UCSD-AML1 (cell line): ENCODE measurements at regions not wholly inside any gene's neighbourhood (a gene's known extent, or its start where the extent isn't known, plus 50 kb on each side); places are given as distances from the start of the nearest gene placed in this dataset.

Experiments used
- DNase-seq: peaks from one replicate; lab custom pipeline; 2025; ENCODE audit not compliant: unreplicated experiment; lab: John Stamatoyannopoulos, UW

DNA sequence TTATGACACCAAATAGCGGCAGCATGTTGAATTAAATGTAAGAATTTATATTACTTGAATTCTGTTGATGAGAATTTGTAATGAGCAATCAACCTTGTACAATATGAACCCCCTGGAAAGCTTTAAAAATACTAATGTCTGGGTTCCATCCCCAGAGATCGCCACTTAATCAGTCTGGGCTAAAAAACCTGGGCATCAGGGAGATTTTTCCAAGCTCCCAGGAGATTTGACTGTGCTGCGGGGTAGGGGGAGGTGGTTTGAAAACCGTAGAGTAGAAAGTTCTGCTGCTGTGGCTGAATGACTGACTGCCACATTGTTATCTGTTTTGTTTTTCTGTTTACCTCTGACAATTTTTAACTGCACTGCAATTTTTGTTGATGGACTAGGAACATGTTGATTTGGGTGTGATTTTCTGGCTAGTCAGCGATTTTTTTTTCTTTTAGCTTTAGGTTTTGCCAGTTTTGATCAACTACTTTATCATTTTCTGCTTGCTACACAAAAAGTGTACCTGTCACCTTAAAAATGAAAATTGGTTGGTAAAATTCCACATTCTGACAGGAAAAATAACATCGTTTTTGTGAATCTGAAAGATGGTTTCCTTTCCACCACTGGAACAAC is 79.3 kb downstream of the PCTP start:
- no peak for DNase-seq

DNA sequence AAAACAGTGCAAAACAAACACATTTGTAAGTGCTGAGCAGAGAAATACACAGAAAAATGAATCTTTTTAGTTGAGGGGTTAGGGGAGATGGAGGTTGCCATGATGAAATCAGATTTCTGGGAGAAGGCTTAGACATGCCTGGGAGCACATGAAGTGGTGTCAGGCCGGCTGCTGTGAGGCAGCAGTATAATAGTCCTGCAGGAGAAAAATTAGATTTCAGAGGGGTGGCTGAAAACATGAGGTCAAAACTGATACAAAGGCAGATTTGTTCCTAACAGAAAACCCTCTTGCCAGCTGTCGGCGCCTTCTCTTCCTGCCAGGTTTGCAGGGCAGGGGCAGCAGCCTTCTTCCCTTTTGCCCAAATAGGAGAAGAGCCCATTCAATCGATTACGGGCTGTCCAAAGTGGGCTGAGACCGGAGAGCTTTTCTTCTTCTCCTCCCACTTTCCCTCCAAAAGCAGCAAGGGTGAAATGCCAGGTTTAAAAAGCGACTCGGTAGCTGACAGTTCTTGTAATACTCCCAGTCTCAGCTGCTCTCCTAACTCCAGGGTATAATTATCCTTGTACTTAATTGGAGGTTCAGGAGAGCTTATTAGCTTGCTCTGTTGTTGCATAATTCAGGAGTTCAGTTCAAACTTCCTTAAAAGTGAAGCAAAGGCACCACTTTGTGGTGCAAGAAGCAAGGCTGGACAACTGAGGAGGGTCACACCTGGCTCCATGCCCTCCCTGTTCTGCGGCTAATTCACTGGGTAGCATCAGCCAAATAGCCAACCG is 80.0 kb downstream of the PCTP start:
- no peak for DNase-seq

DNA sequence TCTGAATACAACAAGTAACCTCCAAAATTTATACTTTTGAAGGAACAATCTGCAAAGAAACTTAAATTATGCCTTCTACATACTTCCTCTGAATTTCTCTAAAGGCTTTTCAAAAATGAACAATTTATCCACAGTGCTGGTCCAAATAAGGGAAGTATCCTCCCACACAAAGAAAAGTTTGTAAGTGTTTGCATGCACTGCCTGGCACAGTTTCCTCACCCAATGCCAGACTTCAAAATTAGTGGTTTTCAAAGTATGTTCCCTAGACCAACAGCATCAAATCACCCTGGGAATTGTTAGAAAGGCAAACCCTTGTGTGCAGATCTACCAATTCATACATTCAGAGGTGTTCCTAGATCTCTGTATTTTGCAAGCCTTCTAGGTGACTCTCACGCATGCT is 82.5 kb downstream of the PCTP start:
- DNase-seq, result no peak

DNA sequence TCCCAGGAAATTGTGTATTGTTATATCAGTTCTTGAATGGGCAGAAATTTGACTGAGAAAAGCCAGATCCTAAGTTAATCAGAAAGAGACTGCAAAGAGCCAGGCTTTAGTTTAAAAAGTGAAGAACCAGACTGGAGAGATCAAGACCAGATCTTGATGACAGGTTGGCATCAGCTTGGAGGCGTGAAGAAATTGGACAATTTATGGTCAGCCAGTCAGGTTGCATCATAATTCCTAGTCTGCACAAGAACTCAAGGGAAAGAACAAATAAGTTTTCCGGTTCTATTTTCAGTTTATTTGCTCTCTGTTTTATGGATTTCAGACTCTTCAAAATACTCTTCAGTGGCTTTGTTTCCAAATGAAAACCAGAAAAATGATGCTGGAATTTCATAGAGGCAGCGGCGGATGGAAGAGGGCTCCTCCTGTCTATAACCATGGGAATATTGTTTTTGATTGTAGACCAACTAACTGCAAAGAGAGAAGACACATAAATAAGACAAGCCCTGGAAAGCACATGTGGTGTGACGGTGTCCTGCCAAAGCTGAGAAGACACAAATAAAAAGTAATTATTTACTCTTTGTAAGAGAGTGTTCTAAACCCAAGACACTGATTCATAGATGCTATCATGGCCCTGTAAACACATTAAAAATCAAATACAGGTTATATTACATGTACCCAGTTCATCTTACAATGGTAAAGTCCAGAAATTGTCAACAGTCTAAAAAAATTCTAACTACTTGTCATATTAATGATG is 91.7 kb downstream of the PCTP start:
- no peak for DNase-seq

DNA sequence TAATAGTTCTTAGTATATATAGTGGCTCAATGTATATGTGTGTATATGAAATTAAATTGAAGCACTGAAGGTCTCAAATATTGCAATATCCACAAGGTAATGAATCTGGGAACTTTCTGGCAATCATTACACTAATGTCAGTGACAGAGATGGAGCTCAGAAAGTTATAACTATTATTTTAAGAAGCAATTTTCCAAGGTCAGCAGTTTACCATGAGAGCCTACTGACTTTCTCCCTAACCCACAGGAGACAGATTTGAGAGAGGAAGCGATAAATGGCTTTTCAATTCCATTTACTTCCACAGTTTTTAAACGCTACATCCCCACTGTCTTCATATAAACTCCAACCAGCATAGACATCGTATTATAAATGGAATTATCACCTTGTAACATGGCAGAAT is 92.9 kb downstream of the PCTP start:
- DNase-seq, result no peak

DNA sequence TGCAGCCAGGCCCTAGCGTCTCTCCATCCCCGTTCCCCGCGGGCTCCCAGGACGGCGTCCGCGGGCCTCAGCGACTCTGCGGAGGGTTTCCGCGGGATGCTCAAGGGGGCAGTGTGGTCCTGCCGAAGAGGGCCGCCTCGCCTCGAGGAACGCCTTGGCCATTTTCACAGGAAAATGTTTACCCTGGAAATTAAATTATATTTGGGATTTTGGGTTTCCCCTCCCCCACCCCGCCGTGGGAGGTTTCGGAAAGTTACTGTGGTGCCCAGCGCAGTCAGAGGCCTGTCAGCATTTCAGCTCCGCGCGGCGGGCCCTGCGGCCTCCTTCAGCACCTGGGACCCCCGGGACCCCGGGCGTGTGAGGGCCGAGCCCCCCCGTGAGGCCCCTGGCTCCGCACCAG is 94.5 kb downstream of the PCTP start:
- no peak for DNase-seq

DNA sequence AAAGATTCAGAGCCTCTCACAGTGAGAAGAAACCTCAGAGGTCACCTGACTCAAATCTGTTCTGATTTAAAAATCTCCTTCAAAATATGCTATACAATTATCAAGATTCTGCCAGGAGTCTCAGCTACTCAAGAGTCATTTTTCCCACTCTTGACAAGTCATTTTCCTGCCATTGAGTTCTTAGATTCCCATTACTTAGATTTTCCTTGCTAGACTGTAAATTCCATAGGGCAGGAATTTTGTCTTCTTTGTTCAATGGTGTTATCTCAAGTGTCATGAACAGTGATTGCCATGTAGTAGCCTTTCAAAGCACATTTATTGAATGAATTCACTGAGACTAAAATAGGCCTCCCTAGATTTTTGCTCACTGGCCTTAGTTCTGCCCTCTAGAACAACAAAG is 95.9 kb downstream of the PCTP start:
- no peak for DNase-seq

DNA sequence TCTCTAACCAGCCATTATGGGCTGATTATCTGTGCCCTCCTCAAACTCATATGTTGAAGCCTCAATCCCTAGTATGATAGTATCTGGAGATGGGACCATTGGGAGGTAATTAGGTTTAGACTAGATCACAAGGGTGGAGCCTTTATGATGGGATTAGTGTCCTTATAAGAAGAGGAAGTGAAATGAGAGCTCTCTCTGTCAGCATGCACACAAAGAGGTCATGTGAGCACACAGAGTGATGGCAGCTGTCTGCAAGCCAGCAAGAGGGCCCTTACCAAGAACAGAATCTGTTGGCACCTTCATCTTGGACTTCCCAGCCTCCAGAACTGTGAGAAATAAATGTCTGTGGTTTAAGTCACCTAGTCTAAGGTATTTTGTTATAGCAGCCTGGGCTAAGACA is 101.9 kb downstream of the PCTP start:
- DNase-seq, result no peak

DNA sequence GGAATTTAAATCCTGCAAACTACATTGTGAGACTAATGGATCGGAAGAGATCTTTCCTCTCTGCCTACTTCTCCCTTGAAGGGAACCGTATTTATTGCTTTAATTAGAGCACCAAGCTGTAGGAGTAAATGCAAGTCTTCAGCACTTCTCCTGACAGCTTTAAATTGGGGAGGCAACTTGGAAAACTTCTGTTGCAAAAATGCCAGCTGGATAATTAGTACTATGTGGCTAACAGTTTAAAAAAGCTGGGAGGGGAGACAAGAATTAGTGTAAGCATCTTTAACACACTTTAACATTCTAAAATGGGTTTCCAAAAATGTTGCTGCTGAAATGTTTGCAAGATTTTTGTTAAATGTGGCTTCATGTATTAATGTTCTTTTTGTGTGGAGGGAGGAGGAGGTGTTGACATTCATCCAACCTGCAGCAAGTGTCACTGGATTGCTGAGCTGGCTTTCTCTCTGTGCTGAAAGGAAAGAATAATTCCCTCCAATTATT is 108.5 kb downstream of the PCTP start:
- no peak for DNase-seq

DNA sequence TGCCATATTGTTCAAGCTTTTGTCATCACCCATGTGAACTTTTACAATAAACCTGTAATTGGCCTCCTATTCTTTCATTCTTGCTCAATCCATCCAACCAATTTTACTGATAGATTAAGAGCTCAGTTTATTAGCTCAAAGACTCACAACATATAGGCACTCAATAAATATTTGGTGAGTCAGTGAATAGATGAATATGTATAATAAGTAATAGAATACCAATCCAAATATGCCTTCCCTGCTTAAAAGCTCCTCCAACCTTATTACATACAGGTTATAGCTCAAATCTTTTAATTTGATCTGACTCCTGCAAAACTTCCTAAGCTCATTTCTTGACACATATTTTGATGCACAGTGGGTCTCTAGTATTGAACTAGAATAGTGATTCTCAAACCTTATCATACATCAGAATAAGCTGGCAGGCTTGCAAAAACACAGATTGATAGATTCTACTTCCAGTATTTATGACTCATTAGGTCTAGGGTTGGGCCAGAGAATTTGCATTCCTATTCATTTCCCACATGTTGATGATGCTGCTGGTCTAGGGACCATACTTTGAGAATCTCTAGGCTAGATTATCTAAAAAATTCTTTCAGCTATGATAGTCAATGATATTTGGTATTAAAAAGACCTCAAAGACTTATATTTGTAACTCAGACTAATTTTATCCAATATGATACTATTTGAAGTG is 114.4 kb downstream of the PCTP start:
- DNase-seq, result no peak

DNA sequence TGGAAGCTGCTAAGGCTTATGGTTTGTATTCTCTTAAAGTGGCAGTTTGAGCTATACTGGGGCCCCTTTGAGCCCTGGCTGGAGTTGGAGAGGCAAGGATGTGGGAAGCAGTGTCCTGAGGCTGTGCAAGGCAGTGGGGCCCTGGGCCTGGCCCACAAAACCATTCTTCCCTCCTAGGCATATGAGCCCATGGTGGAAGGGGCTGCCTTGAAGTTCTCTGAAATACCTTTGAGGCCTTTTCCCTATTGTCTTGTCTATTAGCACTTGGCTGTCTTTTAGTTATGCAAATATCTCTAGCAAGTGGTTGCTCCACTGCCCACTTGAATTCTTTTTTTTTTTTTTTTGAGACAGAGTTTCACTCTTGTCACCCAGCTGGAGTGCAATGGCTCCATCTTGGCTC is 119.2 kb downstream of the PCTP start:
- no peak for DNase-seq

DNA sequence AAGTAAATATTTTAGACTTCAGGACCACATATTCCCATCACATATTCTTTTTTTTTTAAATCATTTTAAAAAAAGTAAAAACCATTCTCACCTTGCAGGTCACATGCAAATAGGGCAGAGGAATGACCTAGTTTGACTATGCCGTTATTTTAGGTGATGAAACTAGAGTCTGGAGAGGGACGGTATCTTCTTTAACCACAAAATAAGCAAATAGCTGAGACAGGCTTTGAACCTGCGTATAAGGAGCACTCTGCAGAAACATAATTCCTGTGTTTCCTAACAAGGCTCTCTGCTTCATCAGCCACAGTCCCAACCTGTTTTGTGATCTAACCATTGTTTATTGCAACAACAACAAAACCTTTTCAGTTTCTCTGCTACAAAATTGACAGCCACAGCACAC is 121.5 kb downstream of the PCTP start:
- DNase-seq, result no peak

DNA sequence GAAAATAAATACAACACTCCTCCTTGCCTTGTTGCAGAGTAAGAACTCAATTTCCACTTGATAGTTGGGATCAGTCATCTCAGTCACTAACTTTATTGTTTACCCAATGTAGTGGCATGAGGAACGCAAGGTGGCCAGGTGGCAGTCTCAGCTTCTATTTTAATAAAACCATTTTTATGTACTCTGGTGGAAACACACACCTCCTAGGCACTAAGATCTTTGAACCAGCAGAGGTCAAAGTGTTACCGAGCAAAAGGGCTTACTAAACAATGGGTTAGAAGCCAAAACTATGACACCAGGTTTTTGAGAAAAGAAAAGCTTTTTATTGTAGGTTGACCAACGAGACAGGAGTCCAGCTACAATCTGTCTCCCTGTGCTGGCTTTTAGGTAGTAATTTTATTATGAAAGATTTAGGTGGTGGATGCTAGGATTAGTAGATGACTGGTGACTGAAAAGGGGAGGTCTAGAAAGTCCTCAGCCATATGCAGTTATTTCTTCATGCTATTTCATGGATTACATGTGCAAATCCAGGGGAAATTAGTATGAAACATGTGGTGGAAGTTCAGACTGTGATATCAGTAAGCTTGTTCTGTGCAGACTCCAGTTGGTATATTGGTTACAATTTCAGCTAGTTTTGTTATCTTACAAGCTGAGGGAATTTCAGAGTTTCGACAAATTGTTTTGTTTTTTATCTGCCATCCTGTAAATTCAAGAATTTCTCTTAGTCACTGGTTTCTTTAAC is 122.3 kb downstream of the PCTP start:
- DNase-seq, result no peak

DNA sequence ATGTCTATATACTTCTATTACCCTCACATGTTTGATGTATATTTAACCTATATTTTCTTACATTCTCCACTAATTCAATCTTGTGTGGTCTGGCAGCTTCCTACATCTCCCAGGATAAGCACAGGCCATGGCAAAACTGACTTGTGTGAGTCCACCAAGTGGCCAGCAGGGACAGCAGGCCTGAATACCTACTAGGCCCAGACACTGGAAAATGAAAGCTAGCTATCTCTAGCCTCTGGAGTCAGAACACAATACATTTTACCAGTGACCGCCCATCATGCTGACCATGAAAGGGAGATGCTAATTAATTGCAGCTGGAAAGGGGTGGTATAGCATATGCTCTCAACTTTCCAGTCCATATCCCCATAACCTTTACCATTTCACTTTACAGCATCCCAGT is 132.3 kb downstream of the PCTP start:
- no peak for DNase-seq

DNA sequence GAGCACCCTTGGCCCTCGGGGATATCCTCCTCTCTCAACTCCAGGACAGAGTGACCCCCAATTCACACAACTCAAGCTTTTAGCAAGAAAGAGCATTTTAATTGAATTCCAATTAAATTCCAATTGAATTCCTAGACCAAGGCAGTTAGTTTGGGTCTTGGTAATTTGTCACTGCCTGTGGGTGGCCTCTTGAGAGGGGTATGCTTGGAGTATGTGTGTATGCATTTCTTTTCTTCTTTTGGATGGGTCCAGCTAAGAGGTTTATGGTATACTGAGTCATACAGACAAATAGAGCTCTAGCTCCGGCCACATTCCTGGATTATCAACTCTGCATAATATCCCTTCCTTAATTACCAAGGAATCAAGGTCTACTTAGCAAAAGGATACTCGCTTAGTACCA is 136.7 kb downstream of the PCTP start:
- DNase-seq, result no peak

DNA sequence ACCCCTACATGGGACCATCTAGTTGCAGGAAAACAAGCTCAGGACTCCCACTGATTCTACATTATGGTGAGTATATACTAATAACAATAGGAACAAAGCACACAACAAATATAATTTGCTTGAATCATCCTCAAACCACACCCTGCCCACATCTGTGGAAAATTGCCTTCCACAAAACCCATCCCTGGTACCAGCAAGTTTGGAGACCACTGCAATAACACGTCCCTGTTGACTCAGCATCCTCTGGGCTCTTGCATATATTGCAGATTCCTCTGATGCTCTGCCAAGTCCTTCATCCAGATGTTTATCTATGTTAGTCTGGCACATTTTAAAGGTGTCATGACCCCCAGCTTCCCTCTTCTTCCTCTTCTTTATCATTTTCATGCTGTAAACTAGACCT is 138.4 kb downstream of the PCTP start:
- DNase-seq, result no peak

DNA sequence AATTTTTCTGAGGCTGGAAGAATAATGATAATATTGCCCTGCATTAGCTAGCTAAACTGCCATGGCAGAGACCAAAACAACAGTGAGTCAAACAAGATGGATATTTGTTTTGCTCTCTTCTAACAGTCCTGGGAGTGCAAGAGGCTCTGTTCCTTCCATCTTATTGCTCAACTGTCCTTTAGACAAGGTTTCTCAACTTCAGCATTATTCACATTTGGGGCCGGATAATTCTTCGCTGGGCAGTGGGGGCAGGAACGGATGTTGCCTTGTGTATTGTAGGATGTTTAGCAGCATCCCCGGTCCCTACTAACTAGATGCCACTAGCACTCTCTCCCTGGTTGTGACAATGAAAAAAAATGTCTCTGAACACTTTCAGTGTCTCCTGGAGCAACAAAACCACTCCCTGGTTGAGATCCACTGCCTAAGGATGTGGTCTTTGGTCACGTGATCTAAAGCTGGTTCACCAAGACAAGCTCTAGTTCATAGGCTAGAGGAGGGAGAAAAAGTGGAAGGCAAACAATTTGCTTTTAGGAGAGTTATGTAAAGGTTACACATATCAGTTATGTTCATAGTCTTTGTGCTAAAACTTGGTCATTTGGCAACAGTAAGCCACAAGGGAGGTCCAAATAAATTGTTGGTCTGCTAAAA is 144.4 kb downstream of the PCTP start:
- no peak for DNase-seq

DNA sequence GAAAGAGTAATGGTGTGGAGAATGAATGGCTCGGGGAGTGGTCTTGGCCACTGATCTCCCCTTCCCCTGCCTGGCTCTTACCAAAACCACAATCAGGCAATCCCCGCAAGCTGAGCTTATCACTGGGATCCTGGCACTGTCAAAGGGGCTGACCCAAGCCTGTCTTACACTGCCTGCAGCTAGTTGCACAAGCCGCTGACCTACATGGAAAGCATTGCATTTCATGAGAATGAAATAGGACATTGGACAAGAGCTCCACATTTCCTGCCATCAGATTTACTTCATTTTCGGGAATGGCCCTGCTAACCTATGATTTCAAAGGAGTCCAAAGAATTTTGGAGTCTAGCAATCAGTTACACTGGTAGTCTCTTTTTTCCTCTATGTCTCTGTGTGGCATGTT is 146.4 kb downstream of the PCTP start:
- DNase-seq, result no peak

DNA sequence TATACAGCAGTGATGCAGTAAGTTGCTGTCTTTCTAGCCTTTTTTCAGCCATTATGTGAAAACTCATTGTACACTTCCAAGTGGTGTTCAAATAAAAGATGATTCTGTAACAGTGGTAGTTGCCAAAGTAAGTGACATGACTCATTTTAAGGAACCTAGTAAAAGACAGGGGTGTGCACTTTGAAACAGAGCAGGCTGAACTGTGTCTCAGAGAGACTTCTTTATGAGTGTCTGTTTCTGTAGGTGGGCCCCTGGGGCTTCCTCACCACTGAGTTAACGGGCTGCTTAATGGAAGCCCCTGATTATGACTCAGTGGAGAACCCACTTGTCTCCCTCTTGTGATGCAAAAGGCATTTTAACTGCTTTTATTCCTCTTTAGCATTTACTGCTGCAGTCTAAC is 147.3 kb downstream of the PCTP start:
- no peak for DNase-seq

DNA sequence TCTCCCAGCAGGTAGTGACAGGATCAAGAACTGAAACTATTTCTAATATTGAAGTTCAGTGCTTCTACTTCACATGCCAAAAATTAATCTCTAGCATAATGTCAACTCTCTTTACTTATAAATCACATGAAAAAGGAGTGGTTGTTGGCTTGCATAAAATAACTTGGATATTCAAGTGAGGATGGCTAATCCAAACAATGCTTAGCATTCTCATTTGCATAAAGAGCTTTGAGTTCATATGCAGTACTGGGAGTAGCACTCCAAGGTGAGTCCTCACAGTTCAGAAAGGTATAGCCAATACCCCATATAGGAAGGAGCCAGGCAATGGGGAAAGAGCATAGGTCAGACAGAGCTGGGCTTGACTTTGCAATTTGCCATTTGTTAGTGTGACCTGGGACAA is 149.3 kb downstream of the PCTP start:
- no peak for DNase-seq
